ENCODE measurements at regions not wholly inside any gene's neighbourhood (a gene's known extent, or its start where the extent isn't known, plus 50 kb on each side); places are given as distances from the start of the nearest gene placed in this dataset.

- H3K27ac ChIP-seq (ENCODE audit: low read depth, low read length): no peak overlapping the region
- H3K9me2 ChIP-seq (ENCODE audit: insufficient read depth): no peaks in the 10 kb centered on the region
- TF ChIP-seq EZH2phosphoT487 (IDR thresholded peaks at IDR 0.05; ENCODE audit: borderline replicate concordance): no peak
- TF ChIP-seq JUND (IDR thresholded peaks at IDR 0.05): no peak
- no peak for TF ChIP-seq POLR2A (IDR thresholded peaks at IDR 0.05; ENCODE audit: borderline replicate concordance, extremely low read depth, insufficient read depth, insufficient read length)
- TF ChIP-seq EZH2 (IDR thresholded peaks at IDR 0.05): no peak
- no peak for TF ChIP-seq ZBTB33 (IDR thresholded peaks at IDR 0.05; ENCODE audit: extremely low read depth, insufficient replicate concordance, low read length)
- TF ChIP-seq SP1 (IDR thresholded peaks at IDR 0.05; ENCODE audit: low read depth): no peak
- no peak for TF ChIP-seq POLR2AphosphoS5 (IDR thresholded peaks at IDR 0.05; ENCODE audit: low read depth, low read length)
- TF ChIP-seq ZFX (IDR thresholded peaks at IDR 0.05): no peak
- no peak for TF ChIP-seq CBX3 (IDR thresholded peaks at IDR 0.05; ENCODE audit: low read depth)
- no peak for TF ChIP-seq EGR1 (IDR thresholded peaks at IDR 0.05; ENCODE audit: low read depth)
- H3K36me3 ChIP-seq (ENCODE audit: control insufficient read depth in 1 of 2, insufficient read depth in 2 of 2, low read length in 2 of 2): no peaks in the 10 kb centered on the region
- no peaks in the 10 kb centered on the region for H3K4me1 ChIP-seq (ENCODE audit: control insufficient read depth in 1 of 2, insufficient read depth in 2 of 2, low read length in 2 of 2)
- ChIA-PET RAD21 (ENCODE audit: low non-redundant PET in 1 of 2, low total read pairs in 2 of 2, uncharacterized antibody in 2 of 2, unreplicated experiment in 2 of 2) (no interaction called here), CTCF (no interaction called here), POLR2A (no interaction called here)
- no peak overlapping the region for H3K9ac ChIP-seq (ENCODE audit: low read length)
- no peaks in the 10 kb centered on the region for H3K9me3 ChIP-seq (ENCODE audit: control insufficient read depth in 1 of 2, insufficient read depth in 1 of 2, low read depth in 1 of 2, low read length in 2 of 2)
- no peaks in the 10 kb centered on the region for H3K79me2 ChIP-seq (ENCODE audit: insufficient read depth, low read length)
- DNase-seq (ENCODE audit: low read depth, low spot score) (no peak), ATAC-seq (no peak)
- no peaks in the 10 kb centered on the region for H3K27me3 ChIP-seq (ENCODE audit: insufficient read depth, low read length)
- H4K20me1 ChIP-seq (ENCODE audit: insufficient read depth): no peaks in the 10 kb centered on the region
- H3K4me3 ChIP-seq (replicated peaks in 1 of 2; ENCODE audit: low read depth in 1 of 2, low read length in 2 of 2): no peak overlapping the region
- no peak overlapping the region for H3K4me2 ChIP-seq (ENCODE audit: low read length)
- no TSS peak for BruUV-seq (replicated peaks)
- no peak overlapping the region for H2AFZ ChIP-seq (ENCODE audit: low read depth, low read length, poor library complexity, severe bottlenecking)
- intact Hi-C loops (cut with micrococcal nuclease): no loop called here
Observed at GRCh38 chr7:10643545-10643944, 330.1 kb upstream of the PHF14 start.

GRCh38 chr7:10644849-10645248 is 328.8 kb upstream of the PHF14 start:
- H3K4me1 ChIP-seq (ENCODE audit: control insufficient read depth in 1 of 2, insufficient read depth in 2 of 2, low read length in 2 of 2): no peaks in the 10 kb centered on the region
- no peaks in the 10 kb centered on the region for H3K79me2 ChIP-seq (ENCODE audit: insufficient read depth, low read length)
- intact Hi-C loops (cut with micrococcal nuclease): no loop called here
- RAD21 ChIA-PET (ENCODE audit: low non-redundant PET in 1 of 2, low total read pairs in 2 of 2, uncharacterized antibody in 2 of 2, unreplicated experiment in 2 of 2): no interaction called here
- ATAC-seq (no peak), DNase-seq (ENCODE audit: low read depth, low spot score) (no peak)
- BruUV-seq (replicated peaks): no TSS peak
- H3K27me3 ChIP-seq (ENCODE audit: insufficient read depth, low read length): no peaks in the 10 kb centered on the region
- H3K4me3 ChIP-seq (replicated peaks in 1 of 2; ENCODE audit: low read depth in 1 of 2, low read length in 2 of 2): no peak overlapping the region
- H3K9me3 ChIP-seq (ENCODE audit: control insufficient read depth in 1 of 2, insufficient read depth in 1 of 2, low read depth in 1 of 2, low read length in 2 of 2): no peaks in the 10 kb centered on the region
- H3K9ac ChIP-seq (ENCODE audit: low read length): no peak overlapping the region
- POLR2A ChIA-PET: no interaction called here
- H3K36me3 ChIP-seq (ENCODE audit: control insufficient read depth in 1 of 2, insufficient read depth in 2 of 2, low read length in 2 of 2): no peaks in the 10 kb centered on the region
- no peaks in the 10 kb centered on the region for H3K9me2 ChIP-seq (ENCODE audit: insufficient read depth)
- H3K4me2 ChIP-seq (ENCODE audit: low read length): no peak overlapping the region
- no peaks in the 10 kb centered on the region for H4K20me1 ChIP-seq (ENCODE audit: insufficient read depth)
- CTCF ChIA-PET: no interaction called here
- H3K27ac ChIP-seq (ENCODE audit: low read depth, low read length): no peak overlapping the region
- TF ChIP-seq REST (IDR thresholded peaks at IDR 0.05; ENCODE audit: low read depth) (no peak), POLR2A (IDR thresholded peaks at IDR 0.05; ENCODE audit: borderline replicate concordance, extremely low read depth, insufficient read depth, insufficient read length) (no peak), CTCF (IDR thresholded peaks at IDR 0.05 in 2 of 3, conservative IDR thresholded peaks at IDR 0.05 in 1 of 3; ENCODE audit: borderline replicate concordance in 1 of 3, insufficient read depth in 1 of 3, low read depth in 2 of 3, low read length in 2 of 3) (no peak), JUND (IDR thresholded peaks at IDR 0.05) (no peak), CEBPB (IDR thresholded peaks at IDR 0.05; ENCODE audit: low read depth) (no peak), ZNF274 (IDR thresholded peaks at IDR 0.05; ENCODE audit: low read depth, low read length) (no peak), YY1 (IDR thresholded peaks at IDR 0.05; ENCODE audit: extremely low read depth, insufficient replicate concordance, low read depth, low read length) (no peak)
- no peak overlapping the region for H2AFZ ChIP-seq (ENCODE audit: low read depth, low read length, poor library complexity, severe bottlenecking)
